Heart right ventricle (tissue), 16 donors: ENCODE measurements at regions not wholly inside any gene's neighbourhood (a gene's known extent, or its start where the extent isn't known, plus 50 kb on each side); places are given as distances from the start of the nearest gene placed in this dataset.

Experiments used
- ATAC-seq, 8 donors: fragments of 200-7000 bp; cut with Tn5 transposase; one replicate each; pipeline ENCODE4 v1.9.1; 2020; ENCODE audit warnings: mild to moderate bottlenecking in 8 of 8, moderate library complexity in 8 of 8, moderate number of reproducible peaks in 1 of 8
- DNase-seq, 2 donors: peaks; one replicate each; pipeline ENCODE4 v3.0.0-alpha.2; 2020
- H3K27ac ChIP-seq, 10 donors: fragments of 200-600 bp; sonication (generic) in 2 of 10; one replicate each; pipeline versions ENCODE4 v1.5.0 to v1.8.0; 2020 to 2022; ENCODE audit warnings: mild to moderate bottlenecking in 3 of 10
- H3K27me3 ChIP-seq, 7 donors: fragments of 200-600 bp; one replicate each; pipeline ENCODE4 v1.8.0; 2021 to 2022; ENCODE audit warnings: mild to moderate bottlenecking in 2 of 7
- H3K36me3 ChIP-seq, 9 donors: fragments of 200-600 bp; sonication (generic) in 1 of 9; one replicate each; pipeline versions ENCODE4 v1.5.0 to v1.8.0; 2020 to 2022; ENCODE audit warnings: mild to moderate bottlenecking in 2 of 9
- H3K4me1 ChIP-seq, 9 donors: fragments of 200-600 bp; sonication (generic) in 1 of 9; one replicate each; pipeline versions ENCODE4 v1.5.0 to v1.8.0; 2020 to 2022; ENCODE audit warnings: mild to moderate bottlenecking in 4 of 9
- H3K4me3 ChIP-seq, 10 donors: fragments of 200-600 bp; sonication (generic) in 2 of 10; one replicate each; pipeline versions ENCODE4 v1.5.0 to v1.8.0; 2020 to 2022; ENCODE audit warnings: mild to moderate bottlenecking in 7 of 10, moderate library complexity in 2 of 10
- H3K9me3 ChIP-seq, 11 donors: fragments of 200-600 bp in 10 of 11; sonication (generic) in 2 of 11; one replicate each; pipeline versions ENCODE4 v1.5.0 to v1.8.0; 2013 to 2022; ENCODE audit warnings: mild to moderate bottlenecking in 2 of 11, control low read depth in 1 of 11, moderate library complexity in 1 of 11
- WGBS, 2 donors: extraction: QIAGEN DNeasy Blood & Tissue Kit; methylation state at CpG; one replicate each; pipeline ENCODE4 v1.1.7; 2013; ENCODE audit warnings: inconsistent platforms in 1 of 2; 5-methylcytosine and 5-hydroxymethylcytosine counted together
- intact Hi-C, 10 donors: fragments of 100-400 bp; cut with DNase I; formaldehyde crosslinking; loops; one replicate each; pipeline versions ENCODE4 v1.11.1 to v1.14.2; 2022
- TF ChIP-seq, protein P1 (sequence below), 9 donors: fragments of 200-600 bp; sonication (generic) in 2 of 9; IDR thresholded peaks; one replicate each; pipeline versions ENCODE4 v1.5.0 to v1.8.0; 2021 to 2022; ENCODE audit warnings: antibody characterized with exemption in 9 of 9, mild to moderate bottlenecking in 5 of 9, moderate library complexity in 1 of 9
- donor health status: Arrhythmogenic right ventricular cardiomyopathy.
- donor health status: ischemic (EF 13 %, LVEDD 7.1; RV severe dilation, severe dysfunction).
- donor health status: healthy with polysubstance abuse.
- donor health status: DM: no; HTN: yes; CAD: no.
- donor health status: DM: no; HTN: no; CAD: no.
- donor health status: ischemic (EF 25% LVEDD 6.9; RV normal size, moderate dysfunction).
- donor health status: ischemic (EF 25% LVEDD 5.7; RV mildly dilated, moderate dysfunction).
- donor health status: healthy.
- donor health status: DM: yes; HTN: yes; CAD: no.
- donor health status: Ischemic cardiomyopathy.
- donor health status: ischemic (EF 35%, LVEDD 5.7; RV mildly dilated, moderate dysfunction).
- donor health status: nonischemic (EF 11% LVEDD 7.7; RV severe dilation, severe dysfunction).
- donor health status: DM: yes; HTN: yes; CAD: no.
- donor health status: PGD.
- donor health status: ischemic (EF 29% LVEDD 5.4; RV normal size, mild dysfunction).
- donor health status: nonischemic (EF 23%, LVEDD 6.1; RV moderate dilation, normal function).

DNA sequence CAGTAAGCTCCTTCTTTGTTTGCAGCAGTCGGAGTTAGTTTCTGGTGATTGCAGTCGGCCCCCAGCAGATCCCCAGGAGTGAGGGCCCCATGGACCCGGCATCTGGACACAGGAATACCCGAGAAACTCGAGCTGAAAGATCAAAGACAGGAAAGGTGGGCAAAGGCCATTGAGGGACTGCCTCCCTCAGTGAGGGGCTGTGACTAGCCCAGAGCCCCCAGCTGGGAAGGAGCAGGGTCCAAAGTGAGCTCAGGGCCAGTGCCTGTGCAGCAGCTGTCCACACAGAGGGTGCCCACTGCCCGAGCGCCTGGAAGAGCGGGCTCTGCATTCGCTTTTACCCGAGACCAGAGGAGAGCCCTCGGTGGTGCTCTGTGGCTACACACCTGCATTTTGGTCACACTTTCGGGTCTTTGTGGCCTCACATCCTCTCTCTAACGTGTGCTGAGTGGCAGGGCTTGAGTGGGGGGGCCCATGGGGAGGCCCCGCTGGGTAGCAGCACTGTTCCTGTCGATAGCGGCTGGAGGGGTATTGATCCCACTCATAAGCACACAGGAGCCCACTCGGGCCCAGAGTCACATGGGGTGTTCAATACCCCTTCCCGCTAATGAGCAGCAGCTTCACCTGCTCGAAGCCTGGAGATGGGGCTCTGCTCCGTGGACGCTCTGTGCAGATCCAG, 532.9 kb downstream of the TBC1D22A start:
- 79 to 81% methylated on average over 21 of the region's 21 CpGs for WGBS, 2 donors
- H3K4me1 ChIP-seq, result no peaks in the 10 kb centered on the region
- DNase-seq, result no peak
- peaks cover 0 to 26% (median 11%) of the 10 kb centered on the region in 7 donors for H3K27me3 ChIP-seq
- no peaks in the 10 kb centered on the region for H3K36me3 ChIP-seq
- ATAC-seq, result no peak
- H3K27ac ChIP-seq, result no peak overlapping the region
- no peaks in the 10 kb centered on the region for H3K9me3 ChIP-seq
- TF ChIP-seq, protein P1, sequence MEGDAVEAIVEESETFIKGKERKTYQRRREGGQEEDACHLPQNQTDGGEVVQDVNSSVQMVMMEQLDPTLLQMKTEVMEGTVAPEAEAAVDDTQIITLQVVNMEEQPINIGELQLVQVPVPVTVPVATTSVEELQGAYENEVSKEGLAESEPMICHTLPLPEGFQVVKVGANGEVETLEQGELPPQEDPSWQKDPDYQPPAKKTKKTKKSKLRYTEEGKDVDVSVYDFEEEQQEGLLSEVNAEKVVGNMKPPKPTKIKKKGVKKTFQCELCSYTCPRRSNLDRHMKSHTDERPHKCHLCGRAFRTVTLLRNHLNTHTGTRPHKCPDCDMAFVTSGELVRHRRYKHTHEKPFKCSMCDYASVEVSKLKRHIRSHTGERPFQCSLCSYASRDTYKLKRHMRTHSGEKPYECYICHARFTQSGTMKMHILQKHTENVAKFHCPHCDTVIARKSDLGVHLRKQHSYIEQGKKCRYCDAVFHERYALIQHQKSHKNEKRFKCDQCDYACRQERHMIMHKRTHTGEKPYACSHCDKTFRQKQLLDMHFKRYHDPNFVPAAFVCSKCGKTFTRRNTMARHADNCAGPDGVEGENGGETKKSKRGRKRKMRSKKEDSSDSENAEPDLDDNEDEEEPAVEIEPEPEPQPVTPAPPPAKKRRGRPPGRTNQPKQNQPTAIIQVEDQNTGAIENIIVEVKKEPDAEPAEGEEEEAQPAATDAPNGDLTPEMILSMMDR (IDR thresholded peaks at IDR 0.05), result no peak
- no peak overlapping the region for H3K4me3 ChIP-seq
- intact Hi-C loops, result no loop called here

DNA sequence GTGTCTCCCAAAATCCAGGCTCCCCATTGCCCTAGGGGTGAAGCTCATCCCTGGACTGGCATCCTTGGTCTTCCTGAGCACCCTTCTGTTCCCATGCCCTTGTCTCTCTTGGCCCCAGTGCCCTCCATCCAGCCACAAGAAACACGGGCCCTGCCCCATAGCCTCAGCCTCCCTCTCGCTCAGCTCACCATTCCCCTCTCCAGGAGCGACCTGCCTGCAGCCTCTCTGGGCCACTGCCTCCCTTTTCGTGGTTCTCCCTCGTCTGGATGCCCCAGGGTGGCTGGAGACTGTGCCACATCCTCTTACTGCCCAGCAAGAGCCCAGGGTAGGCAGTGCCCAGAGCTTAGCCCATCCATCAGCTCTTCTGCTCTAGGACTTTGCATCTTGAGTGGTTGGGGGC, 532.1 kb downstream of the TBC1D22A start:
- H3K27me3 ChIP-seq, result peaks cover 0 to 28% (median 11%) of the 10 kb centered on the region in 7 donors
- no peak overlapping the region for H3K4me3 ChIP-seq

DNA sequence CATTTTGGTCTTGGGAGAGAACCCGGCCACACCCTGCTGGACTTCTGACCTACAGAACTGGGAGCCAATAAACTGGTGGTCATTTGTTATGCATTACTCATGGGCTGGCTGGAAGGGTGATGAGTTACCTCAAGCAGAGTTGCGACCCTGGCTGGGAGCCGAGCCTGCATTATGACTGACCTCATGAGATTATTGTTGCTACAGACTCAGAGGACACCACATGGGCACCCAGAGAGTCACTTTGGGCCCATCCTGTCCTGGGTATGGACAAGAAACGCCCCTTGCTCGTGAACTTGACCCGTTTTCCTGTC, 531.7 kb downstream of the TBC1D22A start:
- Histone ChIP-seq H3K36me3 (no peaks in the 10 kb centered on the region), H3K4me3 (no peak overlapping the region), H3K27me3 (peaks cover 0 to 28% (median 11%) of the 10 kb centered on the region in 7 donors), H3K27ac (no peak overlapping the region), H3K9me3 (no peaks in the 10 kb centered on the region), H3K4me1 (no peaks in the 10 kb centered on the region)
- TF ChIP-seq, protein P1 (IDR thresholded peaks at IDR 0.05), result no peak
- DNase-seq (no peak), ATAC-seq (no peak)
- intact Hi-C loops, result no loop called here
- WGBS, 2 donors, result 77 to 83% methylated on average over 6 of the region's 6 CpGs

More for the DNA sequence above, 532.1 kb downstream of the TBC1D22A start:
- Histone ChIP-seq H3K36me3 (no peaks in the 10 kb centered on the region), H3K4me1 (no peaks in the 10 kb centered on the region), H3K9me3 (no peaks in the 10 kb centered on the region), H3K27ac (no peak overlapping the region)
- ATAC-seq (no peak), DNase-seq (no peak)
- intact Hi-C loops, result no loop called here
- TF ChIP-seq, protein P1 (IDR thresholded peaks at IDR 0.05), result no peak
- WGBS, 2 donors, result 75 to 81% methylated on average over 5 of the region's 5 CpGs

DNA sequence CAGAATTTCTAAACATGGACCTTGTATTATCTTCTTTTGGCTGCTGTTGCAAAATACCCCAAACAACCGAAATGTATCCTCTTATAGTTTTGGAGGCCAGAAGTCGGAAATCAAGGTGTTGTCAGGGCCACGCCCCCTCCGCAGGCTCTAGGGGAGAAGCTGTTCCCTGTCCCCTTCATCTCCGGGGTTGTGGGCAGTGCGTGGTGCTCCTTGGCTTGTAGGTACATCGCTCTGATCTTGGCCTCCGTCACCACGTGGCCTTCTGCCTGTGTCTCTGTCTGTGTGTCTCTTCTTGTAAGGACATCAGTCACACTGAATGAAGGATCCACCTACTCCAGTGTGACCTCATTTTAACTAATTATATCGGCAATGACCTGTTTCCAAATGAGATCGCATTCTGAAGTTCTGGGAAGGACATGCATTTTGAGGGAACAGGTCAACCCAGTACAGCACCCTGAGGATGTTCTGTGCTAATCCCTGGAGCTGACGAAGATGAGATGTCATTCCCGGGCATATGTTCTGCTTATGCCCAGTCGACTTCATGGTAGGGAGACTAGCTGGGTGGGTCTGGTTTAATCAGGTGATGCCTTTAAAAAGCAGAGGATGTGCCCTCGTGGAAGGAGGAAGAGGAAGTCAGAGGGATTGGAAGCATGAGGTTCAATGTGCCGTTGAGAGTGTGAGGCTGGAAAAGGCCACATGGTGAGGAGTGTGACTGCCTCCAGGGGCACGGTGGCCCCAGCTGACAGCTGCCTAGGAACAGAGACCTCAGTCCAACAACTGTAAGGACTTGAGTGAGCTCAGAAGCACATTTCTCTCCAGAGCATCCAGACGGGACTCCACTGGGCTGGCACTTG, 531.1 kb downstream of the TBC1D22A start:
- H3K27ac ChIP-seq, result no peak overlapping the region

More for the DNA sequence above, 531.1 kb downstream of the TBC1D22A start:
- intact Hi-C loops, result no loop called here
- H3K9me3 ChIP-seq, result no peaks in the 10 kb centered on the region
- ATAC-seq (no peak), DNase-seq (no peak)
- H3K4me3 ChIP-seq, result no peak overlapping the region
- TF ChIP-seq, protein P1 (IDR thresholded peaks at IDR 0.05), result no peak
- peaks cover 0 to 33% (median 11%) of the 10 kb centered on the region in 7 donors for H3K27me3 ChIP-seq
- no peaks in the 10 kb centered on the region for H3K36me3 ChIP-seq
- 75 to 83% methylated on average over 18 of the region's 18 CpGs for WGBS, 2 donors
- no peaks in the 10 kb centered on the region for H3K4me1 ChIP-seq
